HG02884 (cell line): ENCODE measurements at regions not wholly inside any gene's neighbourhood (a gene's known extent, or its start where the extent isn't known, plus 50 kb on each side); places are given as distances from the start of the nearest gene placed in this dataset.

Experiments
- ATAC-seq: cut with Tn5 transposase; IDR thresholded peaks from one replicate; pipeline ENCODE4 v1.9.1; 2021; ENCODE audit warnings: mild to moderate bottlenecking, moderate library complexity; ENCODE audit not compliant: unreplicated experiment

- no peak for ATAC-seq
Observed at GRCh38 chr6:133818320-133818719, 70.6 kb upstream of the TCF21 start.

- ATAC-seq, result no peak
Observed at GRCh38 chr6:133820208-133820607, 68.7 kb upstream of the TCF21 start.

GRCh38 chr6:133827766-133828165 is 61.1 kb upstream of the TCF21 start:
- no peak for ATAC-seq

GRCh38 chr6:133833949-133834359 is 55.0 kb upstream of the TCF21 start:
- ATAC-seq, result no peak

- ATAC-seq, result no peak
Observed at GRCh38 chr6:133834472-133835170, 54.3 kb upstream of the TCF21 start.

GRCh38 chr6:133835901-133836300 is 53.0 kb upstream of the TCF21 start:
- ATAC-seq, result no peak

- peak; percentile 80 for ATAC-seq
Observed at GRCh38 chr6:133837801-133838349, 51.0 kb upstream of the TCF21 start.
